ENCODE measurements at regions not wholly inside any gene's neighbourhood (a gene's known extent, or its start where the extent isn't known, plus 50 kb on each side); places are given as distances from the start of the nearest gene placed in this dataset.

- ChIA-PET POLR2A (ENCODE audit: unreplicated experiment) (interaction anchor here (0.7 kb wide), 1 partner anchor 414 kb away, joined by 4 read pairs; no protein-coding TSS in a partner anchor), CTCF (no interaction called here)
- no peak overlapping the region for H3K9ac ChIP-seq (ENCODE audit: low read length)
- no peak overlapping the region for H3K4me3 ChIP-seq (ENCODE audit: low read length)
- DNase-seq (no peak), ATAC-seq (no peak)
- no peaks in the 10 kb centered on the region for H3K27me3 ChIP-seq (ENCODE audit: low read length)
- BruUV-seq (replicated peaks) = no TSS peak
- no peaks in the 10 kb centered on the region; the same call in 1 of the 2 replicates for H3K9me2 ChIP-seq (replicated peaks; ENCODE audit: low read length)
- H3K36me3 ChIP-seq (ENCODE audit: low read depth, low read length) = no peaks in the 10 kb centered on the region
- H3K79me2 ChIP-seq (ENCODE audit: low read length) = no peaks in the 10 kb centered on the region
- intact Hi-C loops (cut with micrococcal nuclease) = no loop called here
- no peaks in the 10 kb centered on the region for H3K4me1 ChIP-seq (ENCODE audit: insufficient read depth, low read length)
- TF ChIP-seq CTCF (conservative IDR thresholded peaks at IDR 0.05; ENCODE audit: low read depth, low read length) (no peak), EZH2phosphoT487 (IDR thresholded peaks at IDR 0.05; ENCODE audit: borderline replicate concordance, low read length) (no peak), EZH2 (IDR thresholded peaks at IDR 0.05; ENCODE audit: low read length, unreplicated experiment) (no peak)
- no peak overlapping the region for H2AFZ ChIP-seq (ENCODE audit: low read length)
- H3F3A ChIP-seq (ENCODE audit: low read length, unreplicated experiment) = no peaks in the 10 kb centered on the region
- H4K20me1 ChIP-seq (ENCODE audit: low read length) = no peaks in the 10 kb centered on the region
- no peaks in the 10 kb centered on the region for H3K9me3 ChIP-seq (ENCODE audit: low read length)
- H3K4me2 ChIP-seq (ENCODE audit: low read length) = no peak overlapping the region
- no peak overlapping the region for H3K27ac ChIP-seq (ENCODE audit: low read length)
These were observed 217.1 kb upstream of the PLEKHG7 start for GRCh38 chr12:92485351-92486348.

DNA sequence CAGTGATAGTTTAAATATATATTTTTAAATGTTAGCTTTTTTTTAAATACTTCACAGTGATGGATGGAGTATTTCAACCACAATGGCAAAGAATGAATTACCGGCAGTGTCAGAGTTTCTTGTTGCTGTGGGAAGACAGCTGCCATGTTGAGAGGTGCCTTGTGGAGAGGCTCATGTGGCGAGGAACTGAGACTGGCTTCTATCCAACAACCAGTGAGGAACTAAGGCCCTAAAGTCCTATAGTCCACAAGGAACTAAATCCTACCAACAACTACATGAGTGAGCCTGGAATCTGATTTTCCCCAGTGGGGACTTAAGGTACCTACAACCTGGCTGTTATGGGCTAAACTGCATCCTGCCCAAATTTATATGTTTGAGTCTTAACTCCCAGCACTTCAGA is 220.2 kb upstream of the PLEKHG7 start:
- CTCF ChIA-PET = no interaction called here
- intact Hi-C loops (cut with micrococcal nuclease) = no loop called here
- H3K36me3 ChIP-seq (ENCODE audit: low read depth, low read length) = no peaks in the 10 kb centered on the region
- no TSS peak for BruUV-seq (replicated peaks)
- no peaks in the 10 kb centered on the region; the same call in 1 of the 2 replicates for H3K9me2 ChIP-seq (replicated peaks; ENCODE audit: low read length)
- H3K27ac ChIP-seq (ENCODE audit: low read length) = no peak overlapping the region
- H3F3A ChIP-seq (ENCODE audit: low read length, unreplicated experiment) = no peaks in the 10 kb centered on the region
- DNase-seq (no peak), ATAC-seq (no peak)
- POLR2A ChIA-PET (ENCODE audit: unreplicated experiment) = no interaction called here
- no peak overlapping the region for H3K9ac ChIP-seq (ENCODE audit: low read length)
- H3K4me3 ChIP-seq (ENCODE audit: low read length) = no peak overlapping the region
- TF ChIP-seq EZH2 (IDR thresholded peaks at IDR 0.05; ENCODE audit: low read length, unreplicated experiment) (no peak), EZH2phosphoT487 (IDR thresholded peaks at IDR 0.05; ENCODE audit: borderline replicate concordance, low read length) (no peak), CTCF (conservative IDR thresholded peaks at IDR 0.05; ENCODE audit: low read depth, low read length) (no peak)
- no peaks in the 10 kb centered on the region for H4K20me1 ChIP-seq (ENCODE audit: low read length)
- H3K79me2 ChIP-seq (ENCODE audit: low read length) = no peaks in the 10 kb centered on the region
- no peaks in the 10 kb centered on the region for H3K9me3 ChIP-seq (ENCODE audit: low read length)
- H3K4me1 ChIP-seq (ENCODE audit: insufficient read depth, low read length) = no peaks in the 10 kb centered on the region
- no peaks in the 10 kb centered on the region for H3K27me3 ChIP-seq (ENCODE audit: low read length)
- no peak overlapping the region for H3K4me2 ChIP-seq (ENCODE audit: low read length)
- H2AFZ ChIP-seq (ENCODE audit: low read length) = no peak overlapping the region

- intact Hi-C loops (cut with micrococcal nuclease) = no loop called here
- Histone ChIP-seq H3K4me2 (ENCODE audit: low read length) (no peak overlapping the region), H3K9me2 (replicated peaks; ENCODE audit: low read length) (no peaks in the 10 kb centered on the region; the same call in 1 of the 2 replicates), H2AFZ (ENCODE audit: low read length) (no peak overlapping the region), H3K4me3 (ENCODE audit: low read length) (no peak overlapping the region), H3K36me3 (ENCODE audit: low read depth, low read length) (no peaks in the 10 kb centered on the region), H3F3A (ENCODE audit: low read length, unreplicated experiment) (no peaks in the 10 kb centered on the region), H3K9ac (ENCODE audit: low read length) (no peak overlapping the region), H3K9me3 (ENCODE audit: low read length) (no peaks in the 10 kb centered on the region), H3K27me3 (ENCODE audit: low read length) (no peaks in the 10 kb centered on the region), H3K79me2 (ENCODE audit: low read length) (no peaks in the 10 kb centered on the region), H4K20me1 (ENCODE audit: low read length) (no peaks in the 10 kb centered on the region), H3K27ac (ENCODE audit: low read length) (no peak overlapping the region), H3K4me1 (ENCODE audit: insufficient read depth, low read length) (no peaks in the 10 kb centered on the region)
- no peak for ATAC-seq
- ChIA-PET POLR2A (ENCODE audit: unreplicated experiment) (no interaction called here), CTCF (no interaction called here)
- TF ChIP-seq CTCF (conservative IDR thresholded peaks at IDR 0.05; ENCODE audit: low read depth, low read length) (no peak), EZH2 (IDR thresholded peaks at IDR 0.05; ENCODE audit: low read length, unreplicated experiment) (no peak), EZH2phosphoT487 (IDR thresholded peaks at IDR 0.05; ENCODE audit: borderline replicate concordance, low read length) (no peak)
- no peak for DNase-seq
- no TSS peak for BruUV-seq (replicated peaks)
These were observed 221.7 kb upstream of the PLEKHG7 start for GRCh38 chr12:92481066-92481465.
